AG09319 (cell line): ENCODE measurements at regions not wholly inside any gene's neighbourhood (a gene's known extent, or its start where the extent isn't known, plus 50 kb on each side); places are given as distances from the start of the nearest gene placed in this dataset.

ENCODE experiments used
- DNase-seq: peaks from one replicate; pipeline ENCODE4 v3.0.0-alpha.2; 2010; ENCODE audit warnings: low read depth; ENCODE audit errors: extremely low read depth
- TF ChIP-seq, protein P1 (sequence below): IDR thresholded peaks from 2 replicates; pipeline ENCODE4 v1.5.1; 2011; ENCODE audit warnings: low read depth, mild to moderate bottlenecking, inconsistent platforms, low read length, moderate library complexity

DNA sequence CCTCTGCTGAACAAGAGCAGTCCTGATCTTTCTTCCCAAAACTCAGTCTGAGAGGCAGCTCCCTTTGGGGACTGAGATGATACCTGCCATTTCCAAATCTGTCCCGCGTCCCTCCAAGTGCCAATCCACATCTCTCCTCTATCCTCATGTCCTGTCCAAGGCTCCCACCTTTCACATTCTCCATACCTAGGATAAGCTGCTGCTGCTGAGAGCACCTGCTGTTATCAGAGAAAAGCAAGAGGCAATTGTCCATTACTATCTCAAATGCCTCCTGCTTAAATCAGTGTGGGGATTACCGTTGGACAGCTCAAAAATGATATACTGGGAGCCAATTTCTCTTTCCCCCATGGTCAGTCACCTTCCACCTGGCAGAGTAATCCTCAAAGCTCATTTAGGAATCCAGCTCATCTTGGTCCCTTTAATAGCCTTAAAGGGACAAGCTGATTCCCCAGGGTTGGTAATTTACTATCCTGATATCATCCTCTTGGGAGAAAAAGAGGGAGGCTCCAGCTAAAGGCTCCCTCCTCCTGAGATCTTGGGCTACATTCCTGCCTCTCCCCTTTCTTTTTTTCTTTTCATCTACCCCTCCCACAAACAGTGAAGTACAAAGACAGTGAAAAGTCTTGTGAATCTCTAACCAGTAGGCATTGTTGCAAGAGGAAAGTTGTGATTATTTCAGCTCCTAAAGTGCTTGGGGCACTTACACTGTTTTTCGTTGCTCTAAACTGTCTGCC is 278.1 kb upstream of the CAMK1G start:
- DNase-seq, result no peak
- TF ChIP-seq, protein P1, sequence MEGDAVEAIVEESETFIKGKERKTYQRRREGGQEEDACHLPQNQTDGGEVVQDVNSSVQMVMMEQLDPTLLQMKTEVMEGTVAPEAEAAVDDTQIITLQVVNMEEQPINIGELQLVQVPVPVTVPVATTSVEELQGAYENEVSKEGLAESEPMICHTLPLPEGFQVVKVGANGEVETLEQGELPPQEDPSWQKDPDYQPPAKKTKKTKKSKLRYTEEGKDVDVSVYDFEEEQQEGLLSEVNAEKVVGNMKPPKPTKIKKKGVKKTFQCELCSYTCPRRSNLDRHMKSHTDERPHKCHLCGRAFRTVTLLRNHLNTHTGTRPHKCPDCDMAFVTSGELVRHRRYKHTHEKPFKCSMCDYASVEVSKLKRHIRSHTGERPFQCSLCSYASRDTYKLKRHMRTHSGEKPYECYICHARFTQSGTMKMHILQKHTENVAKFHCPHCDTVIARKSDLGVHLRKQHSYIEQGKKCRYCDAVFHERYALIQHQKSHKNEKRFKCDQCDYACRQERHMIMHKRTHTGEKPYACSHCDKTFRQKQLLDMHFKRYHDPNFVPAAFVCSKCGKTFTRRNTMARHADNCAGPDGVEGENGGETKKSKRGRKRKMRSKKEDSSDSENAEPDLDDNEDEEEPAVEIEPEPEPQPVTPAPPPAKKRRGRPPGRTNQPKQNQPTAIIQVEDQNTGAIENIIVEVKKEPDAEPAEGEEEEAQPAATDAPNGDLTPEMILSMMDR, result no peak

DNA sequence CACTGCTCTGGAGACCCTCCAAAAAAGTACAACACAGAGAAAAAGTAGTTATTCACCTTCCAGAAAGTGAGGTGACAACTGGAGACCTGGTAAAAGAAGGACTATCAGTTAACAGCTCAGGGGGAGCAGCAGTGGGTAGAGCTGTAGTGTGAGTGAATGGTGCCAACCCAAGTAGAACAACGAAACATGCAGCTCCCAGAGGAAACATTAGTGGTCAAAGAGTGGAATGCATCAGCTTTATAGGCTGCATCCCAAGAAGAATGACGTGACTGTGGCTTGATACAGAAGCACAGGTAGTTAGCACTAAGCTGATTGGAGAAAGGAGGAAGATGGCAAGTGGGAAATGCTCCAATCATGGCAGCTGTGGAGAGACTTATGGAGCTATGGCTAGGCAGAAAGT is 275.7 kb upstream of the CAMK1G start:
- TF ChIP-seq, protein P1, result no peak

DNA sequence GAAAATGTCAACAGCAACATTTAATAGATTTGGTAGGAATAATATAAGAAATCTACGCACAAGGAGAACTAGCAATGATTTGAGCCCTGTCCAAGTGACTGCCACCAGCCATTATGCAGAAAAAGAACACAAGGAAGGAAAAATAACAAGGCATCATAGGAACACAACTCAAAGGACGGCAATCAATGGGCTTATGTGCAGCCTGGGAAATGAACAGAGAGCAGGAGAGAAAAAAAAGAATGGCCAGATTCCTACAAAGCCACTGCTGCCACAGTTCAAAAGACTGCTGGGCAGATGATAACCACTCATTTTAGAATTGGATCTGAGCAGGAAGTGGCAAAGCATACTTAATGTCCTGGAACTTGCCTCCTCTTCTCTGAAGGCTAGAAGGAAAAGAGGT is 274.3 kb upstream of the CAMK1G start:
- TF ChIP-seq, protein P1, result no peak
- no peak for DNase-seq

More for the DNA sequence above, 275.7 kb upstream of the CAMK1G start:
- DNase-seq, result no peak

DNA sequence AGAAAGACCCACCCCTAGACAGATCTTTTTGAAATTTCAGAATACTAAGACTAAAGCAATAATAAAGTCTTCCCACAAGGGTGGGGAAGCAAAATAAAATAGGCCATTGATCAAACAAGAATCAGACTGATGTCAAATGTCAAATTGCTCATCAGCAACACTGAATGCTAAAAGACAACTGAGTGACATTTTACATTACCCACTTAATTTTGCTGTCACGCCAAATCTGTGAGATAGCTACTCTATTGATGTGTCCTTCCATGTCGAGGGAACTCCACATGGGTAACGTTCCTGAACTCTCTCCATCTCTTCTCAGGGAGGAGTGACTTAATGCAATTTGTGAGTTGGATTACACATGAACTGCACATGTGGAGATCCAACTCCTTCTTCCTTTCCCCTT is 271.7 kb upstream of the CAMK1G start:
- no peak for DNase-seq
- TF ChIP-seq, protein P1, result no peak

DNA sequence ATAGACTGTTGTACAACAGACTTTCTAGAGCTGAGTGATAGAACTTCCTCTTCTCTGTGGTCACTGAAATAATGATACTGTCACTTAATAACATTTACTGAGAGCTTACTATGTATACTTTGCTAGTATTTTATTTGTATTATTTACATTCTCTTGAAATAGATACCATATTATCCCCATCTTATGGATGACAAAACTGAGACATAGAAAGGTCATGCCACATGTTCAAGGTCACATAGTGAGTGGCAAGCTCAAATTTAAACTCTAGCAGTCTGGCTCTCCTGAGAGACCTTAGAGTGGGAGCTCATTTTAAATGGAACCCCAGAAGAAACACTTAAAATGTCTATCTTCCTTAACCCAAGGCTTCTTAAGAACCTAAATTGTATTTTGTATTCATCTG is 266.6 kb upstream of the CAMK1G start:
- TF ChIP-seq, protein P1, result no peak
- DNase-seq, result no peak

DNA sequence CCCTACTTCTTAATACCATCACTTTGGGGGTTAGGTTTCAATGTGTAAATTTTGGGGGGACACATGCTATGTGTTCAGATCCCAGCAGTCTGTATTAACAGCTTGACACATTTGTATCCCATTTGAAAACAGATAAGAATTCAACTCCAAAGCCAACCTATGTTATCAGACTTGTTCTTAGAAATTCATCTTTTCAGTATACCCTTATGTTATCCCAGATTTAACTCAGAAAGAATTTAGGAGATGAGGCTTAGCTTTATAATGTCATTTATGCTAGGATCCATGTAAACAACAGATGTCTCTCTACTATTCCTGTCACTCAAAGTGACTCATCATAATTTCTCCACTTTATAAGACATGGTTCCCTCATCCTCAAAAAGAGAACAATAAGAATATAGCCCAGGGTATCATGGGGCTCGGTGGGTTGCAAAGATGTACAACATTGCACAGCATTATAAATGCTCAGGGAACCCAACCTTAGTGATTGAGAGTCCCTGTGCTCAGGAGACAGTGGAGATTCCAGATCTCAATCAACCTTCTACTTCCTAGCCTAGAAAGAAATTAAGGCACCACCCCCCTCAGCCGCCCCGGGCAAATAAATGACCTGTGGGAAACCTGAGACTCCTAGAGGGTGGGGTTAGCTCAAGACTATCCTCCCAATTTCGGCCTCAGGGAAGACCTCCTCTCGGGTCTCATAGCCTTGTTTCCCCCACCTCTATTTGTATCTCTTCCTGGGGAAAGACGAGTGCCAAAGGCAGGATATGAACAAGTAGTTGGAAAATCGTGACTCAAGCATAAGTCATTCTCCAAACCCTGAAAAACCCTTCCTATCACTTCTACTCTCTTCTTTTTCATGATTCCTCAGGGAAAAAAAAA is 265.1 kb upstream of the CAMK1G start:
- no peak for DNase-seq
- TF ChIP-seq, protein P1, result no peak

DNA sequence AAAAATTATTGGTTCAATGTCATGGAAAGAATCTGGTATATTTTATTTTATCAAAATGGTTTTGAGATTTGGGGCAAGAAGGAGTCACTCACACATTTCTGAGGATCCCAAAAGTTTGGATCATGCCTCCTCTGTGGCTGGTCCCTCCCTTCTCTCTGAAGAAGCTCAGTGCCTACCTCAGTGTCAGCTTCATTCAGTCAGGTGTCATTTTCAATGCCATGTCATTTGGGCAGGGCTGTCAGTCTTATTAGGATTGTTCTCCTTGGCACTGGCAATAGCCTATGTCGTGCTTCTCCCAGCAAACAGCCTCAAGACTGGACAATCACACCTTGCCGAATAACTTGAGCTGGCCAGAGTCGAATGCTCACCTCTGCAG is 264.5 kb upstream of the CAMK1G start:
- TF ChIP-seq, protein P1, result no peak
- no peak for DNase-seq
